ENCODE measurements at regions not wholly inside any gene's neighbourhood (a gene's known extent, or its start where the extent isn't known, plus 50 kb on each side); places are given as distances from the start of the nearest gene placed in this dataset.

- DNase-seq = no peak
- Histone ChIP-seq H3K36me3 (ENCODE audit: low read depth, missing control alignments) (no peaks in the 10 kb centered on the region), H3K4me1 (no peaks in the 10 kb centered on the region), H3K27me3 (no peaks in the 10 kb centered on the region), H3K9me3 (no peaks in the 10 kb centered on the region), H3K4me3 (no peak overlapping the region), H3K27ac (no peak overlapping the region)
- intact Hi-C loops (cut with DNase I; ENCODE audit: low total_unique reads) = no loop called here
- TF ChIP-seq CTCF (IDR thresholded peaks at IDR 0.05) (no peak), POLR2A (IDR thresholded peaks at IDR 0.05) (no peak)
- 89 to 93% methylated on average over 2 of the region's 2 CpGs for WGBS, 2 donors
Measured at GRCh38 chr16:63169100-63169499, 1132.9 kb upstream of the CDH8 start.

GRCh38 chr16:63157818-63158217 is 1121.6 kb upstream of the CDH8 start:
- Histone ChIP-seq H3K27me3 (no peaks in the 10 kb centered on the region), H3K36me3 (ENCODE audit: low read depth, missing control alignments) (no peaks in the 10 kb centered on the region), H3K4me1 (no peaks in the 10 kb centered on the region), H3K9me3 (no peaks in the 10 kb centered on the region), H3K27ac (no peak overlapping the region), H3K4me3 (no peak overlapping the region)
- 93 to 97% methylated on average over 5 of the region's 5 CpGs for WGBS, 2 donors
- DNase-seq = no peak
- intact Hi-C loops (cut with DNase I; ENCODE audit: low total_unique reads) = no loop called here
- TF ChIP-seq POLR2A (IDR thresholded peaks at IDR 0.05) (no peak), CTCF (IDR thresholded peaks at IDR 0.05) (no peak)

GRCh38 chr16:63146251-63146650 is 1110.0 kb upstream of the CDH8 start:
- DNase-seq = no peak

GRCh38 chr16:63145411-63145810 is 1109.2 kb upstream of the CDH8 start:
- WGBS, 2 donors = 94 to 100% methylated on average over 1 of the region's 1 CpG
- H3K9me3 ChIP-seq = no peaks in the 10 kb centered on the region
- H3K27ac ChIP-seq = no peak overlapping the region
- intact Hi-C loops (cut with DNase I; ENCODE audit: low total_unique reads) = no loop called here
- H3K36me3 ChIP-seq (ENCODE audit: low read depth, missing control alignments) = no peaks in the 10 kb centered on the region
- no peaks in the 10 kb centered on the region for H3K27me3 ChIP-seq
- no peaks in the 10 kb centered on the region for H3K4me1 ChIP-seq
- DNase-seq = no peak
- TF ChIP-seq POLR2A (IDR thresholded peaks at IDR 0.05) (no peak), CTCF (IDR thresholded peaks at IDR 0.05) (no peak)
- no peak overlapping the region for H3K4me3 ChIP-seq

More at GRCh38 chr16:63146251-63146650, 1110.0 kb upstream of the CDH8 start:
- Histone ChIP-seq H3K36me3 (ENCODE audit: low read depth, missing control alignments) (no peaks in the 10 kb centered on the region), H3K27ac (no peak overlapping the region), H3K27me3 (no peaks in the 10 kb centered on the region), H3K9me3 (no peaks in the 10 kb centered on the region), H3K4me1 (no peaks in the 10 kb centered on the region), H3K4me3 (no peak overlapping the region)
- intact Hi-C loops (cut with DNase I; ENCODE audit: low total_unique reads) = no loop called here
- WGBS, 2 donors = 72 to 88% methylated on average over 1 of the region's 1 CpG
- TF ChIP-seq POLR2A (IDR thresholded peaks at IDR 0.05) (no peak), CTCF (IDR thresholded peaks at IDR 0.05) (no peak)

GRCh38 chr16:63135069-63135468 is 1098.8 kb upstream of the CDH8 start:
- no peak for DNase-seq
- 68 to 79% methylated on average over 2 of the region's 2 CpGs for WGBS, 2 donors
- intact Hi-C loops (cut with DNase I; ENCODE audit: low total_unique reads) = no loop called here
- Histone ChIP-seq H3K27ac (no peak overlapping the region), H3K4me1 (no peaks in the 10 kb centered on the region), H3K27me3 (no peaks in the 10 kb centered on the region), H3K9me3 (no peaks in the 10 kb centered on the region), H3K4me3 (no peak overlapping the region), H3K36me3 (ENCODE audit: low read depth, missing control alignments) (no peaks in the 10 kb centered on the region)
- TF ChIP-seq CTCF (IDR thresholded peaks at IDR 0.05) = no peak
- no peak for TF ChIP-seq POLR2A (IDR thresholded peaks at IDR 0.05)

All from testis (tissue), 2 donors.